GM12878 (cell line): ENCODE measurements at regions not wholly inside any gene's neighbourhood (a gene's known extent, or its start where the extent isn't known, plus 50 kb on each side); places are given as distances from the start of the nearest gene placed in this dataset.

ENCODE experiments used
- ATAC-seq: fragments of 200-7000 bp; cut with Tn5 transposase; 3 replicates; pipeline ENCODE4 v1.9.1; 2020; ENCODE audit warnings: mild to moderate bottlenecking, moderate library complexity
- BruUV-seq: library from RNA; stranded (reverse); fragments of 400-500 nt; replicated peaks from 2 replicates; lab custom pipeline; 2021; lab: Mats Ljungman, UMichigan
- CTCF ChIA-PET: fragments of 300-600 bp; sonication (Branson Sonifier 250); formaldehyde crosslinking; extraction: SDS; loops from one replicate; lab custom pipeline; 2021; ENCODE audit warnings: inconsistent platforms; lab: Yijun Ruan, JAX
- POLR2A ChIA-PET: fragments of 350-600 bp; formaldehyde crosslinking; extraction: SDS; loops from one replicate; lab custom pipeline; 2021; ENCODE audit warnings: inconsistent platforms; lab: Charles Lee
- RAD21 ChIA-PET: fragments of 300-600 bp; sonication (Branson Sonifier 250); formaldehyde crosslinking; loops from one replicate; lab custom pipeline; 2023; ENCODE audit warnings: antibody characterized with exemption; ENCODE audit not compliant: unreplicated experiment; lab: Charles Lee
- SMC1A ChIA-PET: fragments of 300-600 bp; sonication (Branson Sonifier 250); formaldehyde crosslinking; loops from one replicate; lab custom pipeline; 2023; ENCODE audit not compliant: unreplicated experiment, uncharacterized antibody; lab: Charles Lee
- DNase-seq: peaks from one replicate; pipeline ENCODE4 v3.0.0-alpha.2; 2011; ENCODE audit warnings: low read depth, low spot score
- FAIRE-seq: peaks from 3 replicates; lab custom pipeline; 2011; peaks lifted over from hg19 to GRCh38; lab: Jason Lieb, UNC
- H2AFZ ChIP-seq: 2 replicates; pipeline ENCODE4 v1.6.0; 2011; ENCODE audit warnings: low read depth, low read length, control low read depth; ENCODE audit not compliant: control insufficient read depth
- H3K27ac ChIP-seq: 2 replicates; pipeline ENCODE4 v1.5.1; 2011; ENCODE audit warnings: control low read depth; ENCODE audit not compliant: control insufficient read depth, insufficient read depth
- H3K27me3 ChIP-seq, 2 experiments: replicated peaks in 1 of 2; 2 replicates each; pipeline versions ENCODE4 v1.6.0 to v1.6.1; 2011; ENCODE audit warnings: low read length in 1 of 2; ENCODE audit not compliant: control insufficient read depth in 2 of 2, insufficient read depth in 2 of 2
- H3K36me3 ChIP-seq, 2 experiments: 2 replicates each; pipeline ENCODE4 v1.5.1; 2011; ENCODE audit warnings: low read length in 1 of 2; ENCODE audit not compliant: control insufficient read depth in 2 of 2, insufficient read depth in 2 of 2
- H3K4me1 ChIP-seq: 2 replicates; pipeline ENCODE4 v1.6.1; 2011; ENCODE audit warnings: mild to moderate bottlenecking, low read length, moderate library complexity, mixed read lengths; ENCODE audit not compliant: control insufficient read depth, insufficient read depth
- H3K4me2 ChIP-seq: 2 replicates; pipeline ENCODE4 v1.6.0; 2011; ENCODE audit warnings: control low read depth; ENCODE audit not compliant: control insufficient read depth, insufficient read depth
- H3K4me3 ChIP-seq: fragments of 200-600 bp; sonication (generic); 2 replicates; pipeline ENCODE4 v1.5.1; 2016
- H3K79me2 ChIP-seq: 2 replicates; pipeline ENCODE4 v1.6.0; 2011; ENCODE audit warnings: low read length; ENCODE audit not compliant: control insufficient read depth, insufficient read depth
- H3K9ac ChIP-seq: 2 replicates; pipeline ENCODE4 v1.8.0; 2011; ENCODE audit warnings: low read length, control low read depth, mixed read lengths; ENCODE audit not compliant: control insufficient read depth, insufficient read depth
- H3K9me3 ChIP-seq: replicated peaks from 3 replicates; pipeline ENCODE4 v1.5.1; 2011; ENCODE audit warnings: mild to moderate bottlenecking, low read length; ENCODE audit not compliant: control insufficient read depth, insufficient read depth
- H4K20me1 ChIP-seq: 2 replicates; pipeline ENCODE4 v1.6.0; 2011; ENCODE audit not compliant: control insufficient read depth, insufficient read depth
- NFXL1 ChIP-seq: fragments of 450-650 bp; IDR thresholded peaks from 2 replicates; pipeline ENCODE4 v1.6.1; 2017; ENCODE audit warnings: antibody characterized with exemption, mild to moderate bottlenecking, borderline replicate concordance
- PRDM15 ChIP-seq: fragments of 450-650 bp; formaldehyde crosslinking; IDR thresholded peaks from 2 replicates; pipeline ENCODE4 v1.4.0; 2020; ENCODE audit warnings: mild to moderate bottlenecking, moderate library complexity
- RAD21 ChIP-seq: IDR thresholded peaks from 2 replicates; pipeline ENCODE4 v1.6.1; 2011; ENCODE audit warnings: mild to moderate bottlenecking, low read depth, low read length, moderate library complexity; ENCODE audit not compliant: insufficient read depth
- REST ChIP-seq: IDR thresholded peaks from 2 replicates; pipeline ENCODE4 v1.6.1; 2012; ENCODE audit warnings: mild to moderate bottlenecking, low read depth, low read length
- TAF1 ChIP-seq: IDR thresholded peaks from 2 replicates; pipeline ENCODE4 v1.6.1; 2011; ENCODE audit warnings: mild to moderate bottlenecking, low read depth, low read length, borderline replicate concordance
- ZNF24 ChIP-seq: fragments of 450-650 bp; IDR thresholded peaks from 2 replicates; pipeline ENCODE4 v1.6.1; 2017; ENCODE audit warnings: antibody characterized with exemption, mild to moderate bottlenecking
- WGBS: methylation state at CpG from one replicate; pipeline ENCODE4 v1.1.6; 2016; ENCODE audit warnings: low lambda C conversion rate; ENCODE audit not compliant: insufficient replicate concordance, insufficient coverage; ENCODE audit errors: missing lambda C conversion rate; 5-methylcytosine and 5-hydroxymethylcytosine counted together
- in situ Hi-C: fragments of 300-500 bp; cut with MboI; formaldehyde crosslinking; loops from 9 replicates; pipeline ENCODE4 v1.14.3; 2018; ENCODE audit warnings: mixed read lengths
- intact Hi-C: fragments of 100-400 bp; cut with micrococcal nuclease; formaldehyde crosslinking; loops from one replicate; pipeline ENCODE4 v1.14.2; 2022; ENCODE audit not compliant: unreplicated experiment
- TF ChIP-seq, protein P1 (sequence below), 3 experiments: IDR thresholded peaks in 2 of 3; conservative IDR thresholded peaks in 1 of 3; 2 replicates each; pipeline ENCODE4 v1.5.1; 2011; ENCODE audit warnings: low read depth in 3 of 3, low read length in 3 of 3, mild to moderate bottlenecking in 3 of 3, control low read depth in 2 of 3, moderate library complexity in 2 of 3, inconsistent platforms in 1 of 3, mixed read lengths in 1 of 3; ENCODE audit not compliant: control insufficient read depth in 2 of 3, insufficient read depth in 1 of 3; ENCODE audit errors: extremely low read depth in 1 of 3

DNA sequence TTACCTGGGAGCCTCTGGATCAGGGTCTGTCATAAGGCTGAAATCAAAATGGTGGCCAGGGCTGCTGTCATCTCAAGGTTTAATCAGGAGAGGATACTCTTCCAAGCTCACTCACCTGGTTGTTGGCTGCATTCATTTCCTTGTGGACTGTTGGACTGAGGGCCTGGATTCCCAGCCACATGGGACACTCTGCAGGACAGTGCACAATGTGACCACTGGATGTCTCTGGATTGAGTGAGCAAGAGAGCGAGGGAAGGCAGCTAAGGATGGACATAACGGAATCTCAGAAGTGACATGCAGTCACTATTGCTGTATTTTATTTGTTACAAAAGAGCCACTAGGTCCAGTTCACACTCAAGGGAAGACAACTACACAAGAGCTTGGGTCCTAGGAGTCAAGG is 229.1 kb downstream of the S1PR1 start (continued):
- TF ChIP-seq REST: no peak
- TF ChIP-seq NFXL1: no peak
- TF ChIP-seq TAF1: no peak

GRCh38 chr1:101474039-101474665 is 237.3 kb downstream of the S1PR1 start:
- no peaks in the 10 kb centered on the region for H3K27me3 ChIP-seq
- H3K4me1 ChIP-seq: no peaks in the 10 kb centered on the region
- H2AFZ ChIP-seq: no peak overlapping the region
- peaks cover 6% of the 10 kb centered on the region for H3K9me3 ChIP-seq
- no peaks in the 10 kb centered on the region for H3K36me3 ChIP-seq
- H3K4me2 ChIP-seq: no peak overlapping the region
- H4K20me1 ChIP-seq: no peaks in the 10 kb centered on the region
- ChIA-PET POLR2A (interaction anchor here (1.0 kb wide), 1 partner anchor 8 kb away, joined by 3 read pairs; no protein-coding TSS in a partner anchor), SMC1A (interaction anchor here (0.7 to 2.7 kb wide), 14 partner anchors 9 to 190 kb away, joined by 3 to 10 read pairs (median 4); no protein-coding TSS in a partner anchor), CTCF (interaction anchor here (0.6 to 4.8 kb wide), 23 partner anchors 8 to 644 kb away, joined by 3 to 43 read pairs (median 6); no protein-coding TSS in a partner anchor), RAD21 (interaction anchor here (1.1 to 1.4 kb wide), 3 partner anchors 33 to 165 kb away, joined by 3 to 4 read pairs (median 3); no protein-coding TSS in a partner anchor)
- BruUV-seq: no TSS peak
- intact Hi-C loops (no loop called here), in situ Hi-C loops (no loop called here)
- H3K27ac ChIP-seq: no peak overlapping the region
- FAIRE-seq (peak; percentile 65), DNase-seq (no peak), ATAC-seq (peak; percentile 90)
- H3K4me3 ChIP-seq: no peak overlapping the region
- no peaks in the 10 kb centered on the region for H3K79me2 ChIP-seq
- 26% methylated on average over 1 of the region's 1 CpG for WGBS
- no peak overlapping the region for H3K9ac ChIP-seq
- TF ChIP-seq, protein P1, sequence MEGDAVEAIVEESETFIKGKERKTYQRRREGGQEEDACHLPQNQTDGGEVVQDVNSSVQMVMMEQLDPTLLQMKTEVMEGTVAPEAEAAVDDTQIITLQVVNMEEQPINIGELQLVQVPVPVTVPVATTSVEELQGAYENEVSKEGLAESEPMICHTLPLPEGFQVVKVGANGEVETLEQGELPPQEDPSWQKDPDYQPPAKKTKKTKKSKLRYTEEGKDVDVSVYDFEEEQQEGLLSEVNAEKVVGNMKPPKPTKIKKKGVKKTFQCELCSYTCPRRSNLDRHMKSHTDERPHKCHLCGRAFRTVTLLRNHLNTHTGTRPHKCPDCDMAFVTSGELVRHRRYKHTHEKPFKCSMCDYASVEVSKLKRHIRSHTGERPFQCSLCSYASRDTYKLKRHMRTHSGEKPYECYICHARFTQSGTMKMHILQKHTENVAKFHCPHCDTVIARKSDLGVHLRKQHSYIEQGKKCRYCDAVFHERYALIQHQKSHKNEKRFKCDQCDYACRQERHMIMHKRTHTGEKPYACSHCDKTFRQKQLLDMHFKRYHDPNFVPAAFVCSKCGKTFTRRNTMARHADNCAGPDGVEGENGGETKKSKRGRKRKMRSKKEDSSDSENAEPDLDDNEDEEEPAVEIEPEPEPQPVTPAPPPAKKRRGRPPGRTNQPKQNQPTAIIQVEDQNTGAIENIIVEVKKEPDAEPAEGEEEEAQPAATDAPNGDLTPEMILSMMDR (IDR thresholded peaks at IDR 0.05 in 2 of 3, conservative IDR thresholded peaks at IDR 0.05 in 1 of 3; ENCODE audit: control insufficient read depth in 2 of 3, extremely low read depth in 1 of 3, insufficient read depth in 1 of 3, low read depth in 3 of 3, low read length in 3 of 3): peak; percentile 38 to 54 (median 51)
- TF ChIP-seq RAD21 (peak; percentile 27; the same call in 1 of the 2 replicates), ZNF24 (no peak), PRDM15 (CRISPR knock-in tag) (no peak)
